Small intestine (tissue), 7 donors: ENCODE measurements at regions not wholly inside any gene's neighbourhood (a gene's known extent, or its start where the extent isn't known, plus 50 kb on each side); places are given as distances from the start of the nearest gene placed in this dataset.

Experiments
- DNase-seq, 2 donors: peaks; one replicate each; pipeline versions ENCODE4 v3.0.0 to v3.0.0-alpha.2; 2013
- FAIRE-seq: peaks from 2 replicates; lab custom pipeline; 2012; peaks lifted over from hg19 to GRCh38; lab: Jason Lieb, UNC
- H3K27ac ChIP-seq, 3 donors: one replicate each; pipeline ENCODE4 v1.5.1; 2013; ENCODE audit warnings: low read length in 2 of 3, mild to moderate bottlenecking in 2 of 3, control low read depth in 1 of 3, inconsistent platforms in 1 of 3, low read depth in 1 of 3, moderate library complexity in 1 of 3
- H3K27me3 ChIP-seq, 3 donors: one replicate each; pipeline ENCODE4 v1.6.1; 2013; ENCODE audit warnings: low read length in 3 of 3, inconsistent platforms in 1 of 3; ENCODE audit not compliant: control insufficient read depth in 3 of 3, insufficient read depth in 3 of 3
- H3K36me3 ChIP-seq, 3 donors: one replicate each; pipeline ENCODE4 v1.6.1; 2013; ENCODE audit warnings: low read length in 3 of 3, inconsistent platforms in 1 of 3, low read depth in 1 of 3, mild to moderate bottlenecking in 1 of 3, moderate library complexity in 1 of 3; ENCODE audit not compliant: control insufficient read depth in 3 of 3, insufficient read depth in 2 of 3
- H3K4me1 ChIP-seq, 3 donors: one replicate each; pipeline ENCODE4 v1.6.1; 2013; ENCODE audit warnings: low read length in 2 of 3, inconsistent platforms in 1 of 3, low read depth in 1 of 3, mild to moderate bottlenecking in 1 of 3, moderate library complexity in 1 of 3; ENCODE audit not compliant: control insufficient read depth in 3 of 3, insufficient read depth in 2 of 3
- H3K4me3 ChIP-seq, 3 donors: one replicate each; pipeline ENCODE4 v1.5.1; 2013; ENCODE audit warnings: low read length in 3 of 3, control low read depth in 1 of 3, inconsistent platforms in 1 of 3, low read depth in 1 of 3, mild to moderate bottlenecking in 1 of 3, moderate library complexity in 1 of 3
- H3K9me3 ChIP-seq, 2 donors: one replicate each; pipeline ENCODE4 v1.6.1; 2013; ENCODE audit warnings: low read depth in 1 of 2, low read length in 1 of 2; ENCODE audit not compliant: control insufficient read depth in 2 of 2, insufficient read depth in 1 of 2
- WGBS, 3 donors: extraction: QIAGEN DNeasy Blood & Tissue Kit; methylation state at CpG; one replicate each; pipeline ENCODE4 v1.1.7; 2013; 5-methylcytosine and 5-hydroxymethylcytosine counted together
- donor health status: healthy with polysubstance abuse.
- donor health status: control.
- donor health status: control.
- donor health status: Bipolar disorder and iron deficiency.
- donor health status: healthy.

DNA sequence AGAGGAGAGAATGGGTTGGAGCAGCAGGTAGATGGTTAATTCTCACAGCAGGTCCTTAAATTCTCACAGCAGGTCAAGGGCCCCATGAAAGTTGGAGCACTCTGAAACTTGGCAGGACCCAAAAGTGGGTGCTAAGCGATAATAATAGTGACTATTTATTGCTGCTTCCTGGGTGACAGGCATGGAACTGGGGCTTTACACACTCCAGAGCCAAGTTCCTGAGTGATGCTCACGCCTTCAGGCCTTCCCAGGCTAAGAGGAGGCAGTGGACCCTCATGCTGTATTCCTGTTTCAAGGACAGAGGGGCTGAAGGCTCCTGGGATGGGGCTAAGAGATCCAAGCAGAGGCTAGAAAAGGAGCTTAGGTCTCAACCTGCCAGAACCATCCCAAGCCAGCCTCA, 180.9 kb upstream of the VASH1 start:
- FAIRE-seq, result no peak

DNA sequence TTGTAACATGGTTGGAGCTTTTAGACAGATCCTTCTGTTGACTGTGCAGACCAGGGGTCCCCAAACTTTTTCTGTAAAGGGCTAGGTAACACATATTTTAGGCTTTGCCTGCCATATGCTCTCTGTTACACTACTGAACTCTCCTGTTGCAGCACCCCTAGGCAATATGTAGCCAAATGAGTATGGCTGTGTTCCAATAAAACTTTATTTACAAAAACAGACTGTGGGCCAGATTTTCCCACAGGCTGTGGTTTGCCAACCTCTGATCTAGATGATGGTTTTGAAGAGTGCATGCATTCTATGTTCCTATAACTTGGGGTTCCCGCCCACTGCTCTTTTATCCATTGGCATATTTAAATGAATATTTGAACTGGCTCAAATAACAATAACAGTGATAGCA, 180.3 kb upstream of the VASH1 start:
- FAIRE-seq (no peak), DNase-seq (no peak)
- peaks cover 0 to 4% (median 2%) of the 10 kb centered on the region in 3 donors for H3K27me3 ChIP-seq
- 93 to 100% (median 98%) methylated on average over 1 of the region's 1 CpG for WGBS, 3 donors
- H3K9me3 ChIP-seq, result no peaks in the 10 kb centered on the region
- no peak overlapping the region for H3K27ac ChIP-seq
- H3K36me3 ChIP-seq, result no peaks in the 10 kb centered on the region
- no peaks in the 10 kb centered on the region for H3K4me1 ChIP-seq
- H3K4me3 ChIP-seq, result no peak overlapping the region

More for the DNA sequence above, 180.9 kb upstream of the VASH1 start:
- no peak for DNase-seq
- Histone ChIP-seq H3K4me1 (no peaks in the 10 kb centered on the region), H3K36me3 (no peaks in the 10 kb centered on the region), H3K27me3 (peaks cover 0 to 4% (median 2%) of the 10 kb centered on the region in 3 donors), H3K9me3 (no peaks in the 10 kb centered on the region), H3K27ac (no peak overlapping the region), H3K4me3 (no peak overlapping the region)
- 57 to 69% (median 62%) methylated on average over 2 of the region's 2 CpGs for WGBS, 3 donors

DNA sequence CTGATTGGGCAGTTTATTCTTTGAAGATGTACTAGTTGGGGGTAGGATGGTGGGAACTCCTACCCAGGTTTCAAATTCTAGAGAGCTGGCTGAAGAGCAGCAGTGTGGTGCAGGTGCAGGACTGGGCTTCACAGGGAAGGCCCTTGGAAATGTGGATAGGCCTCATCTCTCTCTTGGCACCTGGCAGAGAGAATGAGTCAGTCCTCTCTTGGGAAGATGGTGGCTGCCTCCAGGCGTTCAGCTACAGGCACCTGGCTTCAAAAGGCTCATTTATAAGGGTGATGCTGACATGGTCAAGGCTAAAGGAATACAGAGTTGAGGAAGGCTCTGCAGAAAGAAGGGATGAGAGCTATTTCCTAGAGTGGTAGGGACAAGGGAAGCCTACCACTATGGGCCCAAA, 179.7 kb upstream of the VASH1 start:
- Histone ChIP-seq H3K4me1 (no peaks in the 10 kb centered on the region), H3K27ac (no peak overlapping the region), H3K4me3 (no peak overlapping the region), H3K9me3 (no peaks in the 10 kb centered on the region), H3K27me3 (peaks cover 0 to 2% (median under 1%) of the 10 kb centered on the region in 3 donors), H3K36me3 (no peaks in the 10 kb centered on the region)
- FAIRE-seq, result no peak
- 44 to 77% (median 76%) methylated on average over 1 of the region's 1 CpG for WGBS, 3 donors
- no peak for DNase-seq

DNA sequence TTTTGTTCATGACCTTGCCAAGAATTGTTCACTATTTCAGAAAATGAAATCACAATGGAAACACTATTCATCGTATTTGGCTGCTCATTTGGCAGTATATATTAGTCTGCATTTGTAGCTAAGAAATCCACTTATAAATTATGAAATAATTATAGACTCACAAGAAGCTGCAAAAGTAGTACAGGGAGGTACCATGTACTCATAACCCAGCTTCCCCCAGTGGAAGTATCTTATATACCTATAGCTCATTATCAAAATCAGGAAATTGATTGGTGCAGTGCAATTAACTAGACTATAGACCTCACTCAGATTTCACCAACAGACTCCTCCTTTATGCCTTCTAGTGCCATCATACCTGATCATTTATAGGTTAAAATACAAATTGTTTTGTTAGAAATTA, 178.8 kb upstream of the VASH1 start:
- Histone ChIP-seq H3K4me1 (no peaks in the 10 kb centered on the region), H3K27me3 (peaks cover 0 to 2% (median 0%) of the 10 kb centered on the region in 3 donors), H3K27ac (no peak overlapping the region), H3K36me3 (no peaks in the 10 kb centered on the region), H3K9me3 (no peaks in the 10 kb centered on the region), H3K4me3 (no peak overlapping the region)
- FAIRE-seq (no peak), DNase-seq (no peak)
- WGBS, 3 donors, result 74 to 81% (median 79%) methylated on average over 1 of the region's 1 CpG

DNA sequence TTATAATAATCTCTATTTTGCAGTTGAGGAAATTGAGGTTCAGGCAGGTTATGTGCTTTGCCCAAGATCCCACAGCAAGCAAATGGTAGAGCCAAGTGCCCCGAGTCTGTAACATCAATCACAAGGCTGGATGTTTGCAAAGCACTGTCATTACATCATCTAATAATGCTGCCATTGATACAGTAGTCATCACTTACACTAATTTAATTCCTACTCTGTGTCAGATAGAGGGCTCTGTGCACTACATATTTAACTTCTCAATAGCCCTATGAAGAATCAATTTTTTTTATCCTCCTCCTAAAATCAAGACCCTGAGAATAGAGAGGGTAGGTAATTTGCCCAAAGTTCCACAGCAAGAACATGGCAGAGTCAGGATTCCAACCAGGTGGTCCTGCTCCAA, 178.1 kb upstream of the VASH1 start:
- WGBS, 3 donors, result 29 to 39% (median 35%) methylated on average over 1 of the region's 1 CpG
- Histone ChIP-seq H3K27ac (no peak overlapping the region), H3K9me3 (peaks cover 0 to 3% of the 10 kb centered on the region in 2 donors), H3K27me3 (peaks cover 0 to 2% (median 0%) of the 10 kb centered on the region in 3 donors), H3K4me3 (no peak overlapping the region), H3K36me3 (no peaks in the 10 kb centered on the region), H3K4me1 (no peaks in the 10 kb centered on the region)
- FAIRE-seq (no peak), DNase-seq (no peak)

DNA sequence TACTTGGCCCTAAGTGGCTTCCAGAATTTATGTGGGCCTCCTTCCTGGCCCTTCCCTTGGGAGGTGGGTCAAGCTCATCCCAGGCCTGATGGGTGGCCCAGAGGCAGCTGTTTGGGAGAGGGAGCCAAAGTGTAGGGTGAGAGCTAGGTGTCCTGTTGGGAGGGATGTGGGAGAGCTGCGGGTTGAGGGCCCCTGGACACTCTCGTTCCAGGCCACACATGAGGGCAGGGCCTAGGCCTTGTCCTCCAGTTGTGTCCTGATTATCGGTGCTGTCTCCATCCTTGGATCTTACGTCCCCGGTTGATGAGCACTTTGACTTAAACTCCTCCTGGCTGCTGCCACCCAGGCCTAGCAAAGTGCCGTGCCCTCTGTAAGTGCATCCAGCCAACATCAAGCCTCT, 177.5 kb upstream of the VASH1 start:
- no peaks in the 10 kb centered on the region for H3K4me1 ChIP-seq
- no peak overlapping the region for H3K27ac ChIP-seq
- FAIRE-seq, result no peak
- H3K4me3 ChIP-seq, result no peak overlapping the region
- H3K9me3 ChIP-seq, result peaks cover 0 to 3% of the 10 kb centered on the region in 2 donors
- peaks cover 0 to 4% (median 0%) of the 10 kb centered on the region in 3 donors for H3K27me3 ChIP-seq
- 90 to 99% (median 95%) methylated on average over 6 of the region's 6 CpGs for WGBS, 3 donors
- no peaks in the 10 kb centered on the region for H3K36me3 ChIP-seq
- no peak for DNase-seq

DNA sequence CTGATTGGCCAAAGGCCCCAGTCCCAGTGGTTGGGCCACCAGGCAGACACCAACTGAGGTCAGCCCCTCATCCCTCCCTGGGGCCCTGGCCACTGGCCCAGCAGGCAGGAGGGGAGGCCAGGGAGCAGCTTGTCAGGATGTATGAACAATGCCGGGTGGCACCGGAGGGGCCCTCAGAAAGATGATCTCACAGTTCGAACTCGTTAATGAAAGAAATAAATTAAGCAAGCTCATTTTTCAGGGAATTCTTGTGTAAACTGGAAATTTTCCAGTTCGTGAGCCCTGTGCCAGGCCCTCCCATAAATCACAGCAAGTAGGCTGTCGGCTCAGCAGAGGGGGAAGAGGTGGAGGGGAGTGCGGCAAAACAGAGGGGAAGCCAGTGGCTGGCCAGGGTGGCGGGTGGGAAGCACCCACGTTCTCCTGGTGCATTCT, 177.0 kb upstream of the VASH1 start:
- Histone ChIP-seq H3K4me3 (no peak overlapping the region), H3K27me3 (peaks cover 0 to 4% (median 0%) of the 10 kb centered on the region in 3 donors), H3K27ac (no peak overlapping the region), H3K9me3 (peaks cover 0 to 3% of the 10 kb centered on the region in 2 donors), H3K4me1 (no peaks in the 10 kb centered on the region), H3K36me3 (no peaks in the 10 kb centered on the region)
- FAIRE-seq (no peak), DNase-seq (peak in 1 of 2 donors; percentile 5)
- WGBS, 3 donors, result 54 to 80% (median 74%) methylated on average over 9 of the region's 9 CpGs

DNA sequence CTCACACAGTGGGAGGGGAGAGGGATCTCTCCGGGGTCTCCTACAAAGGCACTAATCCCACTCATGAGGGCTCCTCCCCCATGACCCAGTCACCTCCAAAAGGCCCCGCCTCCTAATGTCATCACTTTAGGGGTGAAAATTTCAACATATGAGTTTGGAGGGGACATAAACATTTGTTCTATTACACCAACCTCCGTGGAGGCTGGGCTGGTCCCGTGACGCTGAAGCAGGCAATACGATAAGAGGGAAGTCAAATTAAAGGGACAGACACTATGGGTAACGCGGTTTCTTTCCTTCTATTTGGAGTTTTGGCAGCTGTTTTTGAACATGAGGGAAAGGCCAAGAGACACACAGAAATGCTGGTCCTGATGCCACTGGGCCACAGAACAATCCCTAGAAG, 175.7 kb upstream of the VASH1 start:
- 41 to 47% (median 46%) methylated on average over 8 of the region's 8 CpGs for WGBS, 3 donors
- H3K27ac ChIP-seq, result no peak overlapping the region
- H3K36me3 ChIP-seq, result no peaks in the 10 kb centered on the region
- H3K4me1 ChIP-seq, result no peaks in the 10 kb centered on the region
- H3K4me3 ChIP-seq, result no peak overlapping the region
- H3K27me3 ChIP-seq, result peaks cover 0 to 2% (median 0%) of the 10 kb centered on the region in 3 donors
- FAIRE-seq (no peak), DNase-seq (no peak)
- peaks cover 0 to 3% of the 10 kb centered on the region in 2 donors for H3K9me3 ChIP-seq

DNA sequence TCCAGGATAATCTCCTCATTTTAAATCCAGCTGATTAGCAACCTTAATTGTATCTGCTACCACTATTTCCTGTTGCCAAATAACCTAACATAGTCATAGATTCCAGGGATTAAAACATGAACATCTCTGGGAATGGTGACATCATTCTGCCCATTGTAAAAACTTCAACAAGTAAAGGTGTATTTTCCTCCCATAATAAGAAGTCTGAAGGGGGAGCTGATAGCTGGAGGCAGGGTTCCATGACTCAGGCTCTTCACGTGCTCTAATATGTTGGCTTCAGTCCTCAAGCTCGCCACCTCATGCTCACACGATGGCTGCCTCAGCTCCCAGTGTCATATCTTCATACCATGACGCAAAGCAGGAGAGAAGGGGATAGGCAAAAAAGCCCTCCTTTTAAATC, 172.0 kb upstream of the VASH1 start:
- Histone ChIP-seq H3K4me3 (no peak overlapping the region), H3K36me3 (no peaks in the 10 kb centered on the region), H3K27me3 (peaks cover 0 to 4% (median 0%) of the 10 kb centered on the region in 3 donors), H3K9me3 (peaks cover 0 to 3% of the 10 kb centered on the region in 2 donors), H3K27ac (no peak overlapping the region), H3K4me1 (no peaks in the 10 kb centered on the region)
- DNase-seq, result no peak
- no peak for FAIRE-seq
- 83 to 94% (median 91%) methylated on average over 4 of the region's 4 CpGs for WGBS, 3 donors
